ENCODE measurements at regions not wholly inside any gene's neighbourhood (a gene's known extent, or its start where the extent isn't known, plus 50 kb on each side); places are given as distances from the start of the nearest gene placed in this dataset.

GRCh38 chr16:65212240-65212639 is 90.4 kb upstream of the CDH11 start:
- TF ChIP-seq POLR2A (IDR thresholded peaks at IDR 0.05; ENCODE audit: low read depth): no peak
- no peak for TF ChIP-seq POLR2AphosphoS5 (IDR thresholded peaks at IDR 0.05)
- TF ChIP-seq EP300 (IDR thresholded peaks at IDR 0.05): no peak
- TF ChIP-seq CTCF (IDR thresholded peaks at IDR 0.05): no peak
- H3K27ac ChIP-seq (replicated peaks in 1 of 4): no peak overlapping the region
- no peak for DNase-seq (ENCODE audit: extremely low spot score)
- H3K4me1 ChIP-seq: no peaks in the 10 kb centered on the region
- no peaks in the 10 kb centered on the region for H3K9me3 ChIP-seq
- intact Hi-C loops (cut with DNase I): no loop called here
- H3K4me3 ChIP-seq: no peak overlapping the region
- H3K27me3 ChIP-seq: no peaks in the 10 kb centered on the region
- 66% methylated on average over 6 of the region's 6 CpGs for WGBS
- H3K36me3 ChIP-seq: no peaks in the 10 kb centered on the region

GRCh38 chr16:65202461-65202860 is 80.6 kb upstream of the CDH11 start:
- H3K36me3 ChIP-seq: no peaks in the 10 kb centered on the region
- no peaks in the 10 kb centered on the region for H3K27me3 ChIP-seq
- no peaks in the 10 kb centered on the region for H3K4me1 ChIP-seq
- intact Hi-C loops (cut with DNase I): no loop called here
- no peak for DNase-seq (ENCODE audit: extremely low spot score)
- no peak overlapping the region for H3K27ac ChIP-seq (replicated peaks in 1 of 4)
- WGBS: 94% methylated on average over 1 of the region's 1 CpG
- no peak overlapping the region for H3K4me3 ChIP-seq
- TF ChIP-seq CTCF (IDR thresholded peaks at IDR 0.05) (no peak), POLR2AphosphoS5 (IDR thresholded peaks at IDR 0.05) (no peak), EP300 (IDR thresholded peaks at IDR 0.05) (no peak), POLR2A (IDR thresholded peaks at IDR 0.05; ENCODE audit: low read depth) (no peak)
- no peaks in the 10 kb centered on the region for H3K9me3 ChIP-seq

GRCh38 chr16:65201511-65201910 is 79.6 kb upstream of the CDH11 start:
- peaks cover 0 to 9% (median 8%) of the 10 kb centered on the region in 4 donors for H3K4me1 ChIP-seq
- 85% methylated on average over 8 of the region's 8 CpGs for WGBS

GRCh38 chr16:65200857-65201256 is 79.0 kb upstream of the CDH11 start:
- no peaks in the 10 kb centered on the region for H3K36me3 ChIP-seq
- H3K27ac ChIP-seq (replicated peaks in 1 of 4): no peak overlapping the region
- no peak for TF ChIP-seq POLR2A (IDR thresholded peaks at IDR 0.05; ENCODE audit: low read depth)
- TF ChIP-seq CTCF (IDR thresholded peaks at IDR 0.05): no peak
- TF ChIP-seq EP300 (IDR thresholded peaks at IDR 0.05): no peak
- no peak for TF ChIP-seq POLR2AphosphoS5 (IDR thresholded peaks at IDR 0.05)
- H3K4me1 ChIP-seq: peaks cover 0 to 15% (median 13%) of the 10 kb centered on the region in 4 donors
- no peak overlapping the region for H3K4me3 ChIP-seq
- WGBS: 78% methylated on average over 5 of the region's 5 CpGs
- no peaks in the 10 kb centered on the region for H3K27me3 ChIP-seq
- no peak for DNase-seq (ENCODE audit: extremely low spot score)
- no peaks in the 10 kb centered on the region for H3K9me3 ChIP-seq
- intact Hi-C loops (cut with DNase I): no loop called here

More at GRCh38 chr16:65201511-65201910, 79.6 kb upstream of the CDH11 start:
- Histone ChIP-seq H3K27me3 (no peaks in the 10 kb centered on the region), H3K27ac (replicated peaks in 1 of 4) (no peak overlapping the region), H3K4me3 (no peak overlapping the region), H3K36me3 (no peaks in the 10 kb centered on the region), H3K9me3 (no peaks in the 10 kb centered on the region)
- TF ChIP-seq CTCF (IDR thresholded peaks at IDR 0.05) (no peak), POLR2AphosphoS5 (IDR thresholded peaks at IDR 0.05) (no peak), EP300 (IDR thresholded peaks at IDR 0.05) (no peak), POLR2A (IDR thresholded peaks at IDR 0.05; ENCODE audit: low read depth) (no peak)
- no peak for DNase-seq (ENCODE audit: extremely low spot score)
- intact Hi-C loops (cut with DNase I): no loop called here

GRCh38 chr16:65200156-65200773 is 78.4 kb upstream of the CDH11 start:
- H3K4me3 ChIP-seq: no peak overlapping the region
- no peak for TF ChIP-seq POLR2AphosphoS5 (IDR thresholded peaks at IDR 0.05)
- no peak for TF ChIP-seq POLR2A (IDR thresholded peaks at IDR 0.05; ENCODE audit: low read depth)
- TF ChIP-seq EP300 (IDR thresholded peaks at IDR 0.05): no peak
- no peak for TF ChIP-seq CTCF (IDR thresholded peaks at IDR 0.05)
- H3K27ac ChIP-seq (replicated peaks in 1 of 4): no peak overlapping the region
- WGBS: 84% methylated on average over 5 of the region's 5 CpGs
- no peaks in the 10 kb centered on the region for H3K36me3 ChIP-seq
- H3K4me1 ChIP-seq: peaks cover 0 to 15% (median 13%) of the 10 kb centered on the region in 4 donors
- intact Hi-C loops (cut with DNase I): no loop called here
- no peaks in the 10 kb centered on the region for H3K27me3 ChIP-seq
- no peak for DNase-seq (ENCODE audit: extremely low spot score)
- no peaks in the 10 kb centered on the region for H3K9me3 ChIP-seq
